Loucy (cell line): ENCODE measurements at regions not wholly inside any gene's neighbourhood (a gene's known extent, or its start where the extent isn't known, plus 50 kb on each side); places are given as distances from the start of the nearest gene placed in this dataset.

ENCODE experiments used
- CTCF ChIP-seq: fragments of 200-600 bp; sonication (generic); conservative IDR thresholded peaks from 2 replicates; pipeline ENCODE4 v1.5.1; 2014; ENCODE audit warnings: mild to moderate bottlenecking, antibody characterized with exemption, low read length
- EZH2phosphoT487 ChIP-seq: fragments of 200-600 bp; IDR thresholded peaks from 2 replicates; pipeline ENCODE4 v1.6.1; 2018; ENCODE audit warnings: antibody characterized with exemption, mild to moderate bottlenecking, moderate library complexity, borderline replicate concordance

GRCh38 chr14:48598458-48598857 lies 923.1 kb upstream of the MDGA2 start:
- TF ChIP-seq EZH2phosphoT487 (no peak), CTCF (no peak)
